ENCODE measurements at regions not wholly inside any gene's neighbourhood (a gene's known extent, or its start where the extent isn't known, plus 50 kb on each side); places are given as distances from the start of the nearest gene placed in this dataset.

GRCh38 chr10:128901236-128901635 lies 565.8 kb upstream of the MGMT start:
- no peak for DNase-seq (ENCODE audit: low spot score)

- no peak for DNase-seq (ENCODE audit: low spot score)
Observed at GRCh38 chr10:128902031-128902710, 564.9 kb upstream of the MGMT start.

DNA sequence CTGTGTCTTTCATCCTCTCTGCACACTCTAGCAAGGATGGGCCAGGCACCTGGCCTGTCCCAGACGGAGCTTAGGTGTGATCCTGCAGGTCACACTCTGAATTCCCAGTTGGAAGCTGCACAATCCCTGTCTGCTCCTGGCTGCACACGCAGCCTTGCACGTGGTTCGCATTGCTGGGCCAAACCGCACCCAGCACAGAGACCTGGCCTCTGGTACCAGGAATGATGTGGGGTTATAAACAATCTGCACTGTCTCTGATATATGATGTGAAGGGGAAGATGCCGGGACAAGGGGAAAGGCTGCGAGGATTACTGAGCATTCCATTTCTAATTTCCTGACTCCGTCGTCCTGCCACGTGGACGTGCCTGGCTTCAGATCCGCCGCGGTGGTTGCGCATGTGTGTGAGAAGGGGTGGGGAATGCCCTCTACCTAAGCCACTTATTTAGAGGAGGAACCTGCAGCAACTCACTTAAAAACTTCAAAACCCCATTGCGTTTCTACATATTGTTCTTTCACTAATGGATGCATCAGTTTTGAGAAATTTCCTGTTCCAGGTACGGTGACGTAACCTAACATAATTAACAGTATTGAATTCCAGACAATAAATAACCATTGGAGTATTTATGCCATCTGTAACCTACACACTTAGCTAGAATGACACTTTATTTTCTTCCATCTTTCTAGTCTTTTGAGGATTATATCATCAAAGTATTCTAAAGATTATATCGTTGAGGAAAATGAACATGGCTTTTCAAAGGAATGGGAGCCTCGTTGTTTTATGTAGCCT lies 559.7 kb upstream of the MGMT start:
- DNase-seq (ENCODE audit: low spot score): no peak

GRCh38 chr10:128908099-128908498 lies 558.9 kb upstream of the MGMT start:
- DNase-seq (ENCODE audit: low spot score): no peak

DNA sequence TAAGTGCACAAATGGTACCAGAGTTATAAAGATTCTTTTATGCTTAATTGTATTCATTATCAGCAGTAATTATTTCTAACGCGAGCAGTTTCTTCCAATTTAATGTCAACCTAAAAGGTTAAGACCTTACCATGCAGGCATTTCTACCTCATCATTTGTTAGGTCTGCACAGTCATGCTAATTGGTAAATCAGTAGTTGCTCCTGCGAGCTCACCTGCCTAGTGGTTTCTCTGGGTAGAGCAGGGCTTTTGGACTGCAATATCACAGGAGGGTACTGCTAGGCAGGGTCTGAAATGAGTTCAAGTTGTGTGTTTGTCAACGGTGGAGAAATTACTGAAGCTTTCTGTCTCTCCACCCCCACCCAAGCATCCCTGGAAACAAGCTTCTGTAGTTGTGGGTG lies 558.5 kb upstream of the MGMT start:
- DNase-seq (ENCODE audit: low spot score): no peak

DNA sequence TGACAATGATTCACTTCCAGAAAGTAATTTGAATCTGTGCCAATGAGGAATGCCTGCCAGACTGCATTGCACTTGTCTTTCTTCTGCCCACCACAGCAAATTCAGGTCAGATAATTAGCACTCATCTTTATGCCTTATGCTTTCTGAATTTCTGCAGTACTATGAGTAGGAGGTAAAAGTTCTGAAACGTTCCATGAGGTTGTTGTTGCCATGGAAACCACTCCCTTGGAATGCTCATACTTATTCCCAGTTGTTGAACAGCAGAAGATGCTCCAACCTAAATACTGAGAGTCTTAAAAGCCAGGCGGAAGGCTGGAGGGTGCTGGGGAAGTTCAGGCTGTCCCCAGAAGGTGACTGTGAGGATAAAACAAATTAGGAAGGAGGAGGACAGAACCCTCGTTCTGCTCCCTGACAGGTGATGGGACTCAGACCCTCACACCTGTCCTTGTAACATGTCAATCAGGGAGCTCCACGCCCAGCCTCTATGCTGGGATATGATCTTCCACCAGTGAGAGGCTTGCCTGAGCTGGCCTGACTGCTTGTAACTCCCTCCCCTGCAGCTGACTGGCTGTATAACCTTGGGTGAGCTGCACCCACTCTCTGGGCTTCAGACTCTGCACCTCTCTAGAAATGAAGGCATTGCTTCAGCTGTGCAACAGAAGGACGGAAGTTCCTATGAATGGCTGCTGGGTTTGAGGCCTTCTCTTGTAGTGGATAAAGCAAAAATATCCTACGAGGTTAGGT lies 554.3 kb upstream of the MGMT start:
- no peak for DNase-seq (ENCODE audit: low spot score)

- DNase-seq (ENCODE audit: low spot score): no peak
Observed at GRCh38 chr10:128914681-128915080, 552.4 kb upstream of the MGMT start.

GRCh38 chr10:128915630-128916029 lies 551.4 kb upstream of the MGMT start:
- no peak for DNase-seq (ENCODE audit: low spot score)

GRCh38 chr10:128916383-128916782 lies 550.7 kb upstream of the MGMT start:
- no peak for DNase-seq (ENCODE audit: low spot score)

- DNase-seq (ENCODE audit: low spot score): no peak
Observed at GRCh38 chr10:128921389-128922022, 545.5 kb upstream of the MGMT start.

DNA sequence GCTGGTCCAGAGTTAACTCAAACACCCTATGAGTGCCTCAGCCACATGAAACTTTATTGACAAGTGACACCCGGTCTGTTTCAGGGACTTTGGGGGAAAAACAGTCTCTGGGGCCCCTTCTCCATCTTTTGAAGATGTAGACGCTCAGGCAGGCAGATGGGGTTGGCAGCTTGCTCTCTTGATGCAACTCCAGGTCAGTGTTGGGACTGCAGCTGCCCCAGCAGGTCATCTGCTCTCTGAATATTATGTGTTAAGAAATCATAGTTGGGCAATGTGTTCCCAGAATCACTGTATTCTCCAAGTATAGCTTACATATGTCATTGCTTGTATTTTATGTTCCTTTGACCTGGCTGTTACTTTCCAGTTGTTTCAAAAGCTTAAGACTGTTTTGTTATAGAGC lies 544.9 kb upstream of the MGMT start:
- no peak for DNase-seq (ENCODE audit: low spot score)

GRCh38 chr10:128922619-128923196 lies 544.3 kb upstream of the MGMT start:
- no peak for DNase-seq (ENCODE audit: low spot score)

DNA sequence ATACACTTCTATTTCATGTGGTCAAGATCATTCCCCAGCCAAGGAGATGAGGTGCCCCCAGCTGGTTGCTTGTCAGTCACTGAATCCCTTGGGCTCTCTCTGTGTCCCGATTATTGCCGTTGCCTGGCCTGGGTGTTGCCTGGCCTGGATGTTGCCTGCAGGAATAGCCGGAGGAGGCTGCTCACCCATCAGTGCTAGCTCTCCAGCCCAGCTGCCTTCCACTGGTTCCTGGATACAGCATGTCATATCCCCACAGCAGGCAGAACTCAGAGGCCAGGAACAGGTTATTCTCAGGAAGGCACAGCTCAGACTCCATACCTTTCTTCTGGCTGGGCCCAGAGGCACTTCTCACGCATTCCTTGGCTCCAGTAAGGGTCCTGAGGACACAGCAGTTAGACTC lies 542.1 kb upstream of the MGMT start:
- no peak for DNase-seq (ENCODE audit: low spot score)

GRCh38 chr10:128926711-128927110 lies 540.3 kb upstream of the MGMT start:
- no peak for DNase-seq (ENCODE audit: low spot score)

- no peak for DNase-seq (ENCODE audit: low spot score)
Observed at GRCh38 chr10:128927497-128928161, 539.4 kb upstream of the MGMT start.

DNA sequence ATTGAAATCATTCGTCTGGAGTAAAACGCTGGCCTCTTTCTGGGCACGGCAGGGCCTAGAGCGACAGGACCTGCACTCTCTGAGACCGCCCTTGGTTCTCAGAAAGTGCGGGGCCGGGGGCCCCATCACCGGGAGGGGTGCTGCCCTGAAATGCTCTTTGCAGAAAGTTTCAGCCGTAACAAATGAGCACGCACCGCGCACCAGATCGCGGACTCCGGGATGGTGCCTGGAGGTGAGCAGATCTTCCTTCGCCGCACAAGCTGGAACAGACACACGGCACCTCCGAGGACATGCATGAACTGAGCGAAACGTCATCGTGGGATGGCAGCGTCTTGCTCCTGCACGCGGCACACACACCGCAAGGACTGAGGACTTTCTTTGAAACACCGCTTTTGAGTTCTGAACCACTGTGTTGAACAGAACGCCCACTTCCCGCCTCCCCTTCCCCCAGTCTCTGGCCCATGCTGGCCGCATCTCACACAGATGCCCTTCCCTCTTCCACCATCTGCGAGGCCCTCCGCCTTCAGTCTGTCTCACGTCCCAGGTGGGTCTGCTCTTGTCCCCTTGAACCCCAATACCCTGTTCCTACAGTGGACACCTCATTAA lies 538.7 kb upstream of the MGMT start:
- no peak for DNase-seq (ENCODE audit: low spot score)

GRCh38 chr10:128929131-128929530 lies 537.9 kb upstream of the MGMT start:
- no peak for DNase-seq (ENCODE audit: low spot score)

DNA sequence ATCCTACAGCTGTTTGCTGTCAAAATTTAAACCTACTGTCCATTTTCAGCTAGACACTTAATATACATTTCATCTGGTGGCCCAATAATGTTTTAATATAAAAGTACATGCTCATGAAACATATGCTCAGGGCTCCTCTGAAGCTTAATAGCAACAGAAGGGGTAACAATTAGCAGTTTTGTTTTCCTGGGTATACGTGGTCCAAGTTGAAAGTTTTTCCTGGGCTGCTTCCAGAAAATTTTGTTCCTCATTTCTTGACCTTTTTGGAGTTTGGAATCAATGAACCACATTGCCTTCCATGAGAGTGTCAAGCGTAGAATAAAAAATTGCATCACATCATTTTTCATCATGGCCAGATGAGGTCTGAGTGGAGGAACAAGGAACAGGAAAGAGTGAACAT lies 537.3 kb upstream of the MGMT start:
- DNase-seq (ENCODE audit: low spot score): no peak

- no peak for DNase-seq (ENCODE audit: low spot score)
Observed at GRCh38 chr10:128930515-128930914, 536.5 kb upstream of the MGMT start.

DNA sequence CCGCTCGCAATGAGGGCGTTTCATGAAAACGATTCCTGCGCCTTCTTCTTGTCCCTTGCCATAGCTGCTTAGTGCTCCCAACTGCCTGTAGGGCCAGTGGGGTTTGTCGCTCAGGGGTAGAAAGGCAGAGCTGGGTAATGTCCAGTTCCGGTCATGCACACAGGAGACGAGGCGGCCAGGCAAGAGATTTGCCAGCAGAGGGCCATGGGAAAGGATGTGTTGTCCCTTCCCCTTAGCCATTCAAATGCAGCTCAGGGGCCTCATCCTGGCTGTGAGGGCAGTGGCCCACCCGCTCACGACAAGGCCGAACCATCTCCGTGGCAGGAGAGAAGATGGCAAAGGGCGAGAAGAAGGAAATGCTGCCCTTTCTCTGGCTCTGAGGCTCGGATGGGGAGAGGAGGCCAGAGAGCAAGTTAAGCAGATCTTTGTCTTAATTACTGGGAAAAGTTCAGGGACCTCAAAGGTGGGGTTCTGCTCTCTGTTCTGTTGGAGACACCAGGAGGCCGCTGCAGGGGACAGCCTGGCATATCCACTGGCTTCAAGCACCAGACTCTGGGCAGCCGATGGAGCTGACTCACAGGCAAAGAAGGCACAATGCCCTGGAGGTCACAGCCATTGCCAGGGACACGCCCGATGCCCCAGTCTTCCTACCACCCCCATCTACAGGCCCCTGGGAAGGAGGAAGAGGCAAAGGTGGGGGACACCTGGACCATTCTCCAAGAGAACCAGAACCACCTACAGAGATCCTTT lies 534.8 kb upstream of the MGMT start:
- no peak for DNase-seq (ENCODE audit: low spot score)
